Type B pancreatic cell (in vitro differentiated cells): ENCODE measurements at regions not wholly inside any gene's neighbourhood (a gene's known extent, or its start where the extent isn't known, plus 50 kb on each side); places are given as distances from the start of the nearest gene placed in this dataset.

Source experiments
- DNase-seq: peaks from one replicate; pipeline ENCODE4 v3.0.0; 2021; ENCODE audit warnings: mixed read lengths; ENCODE audit not compliant: unreplicated experiment; ENCODE audit errors: extremely low spot score
- H3K27ac Mint-ChIP-seq: 2 replicates; pipeline ENCODE4 v1.8.0; 2021; ENCODE audit warnings: mild to moderate bottlenecking, mixed read lengths
- H3K27me3 Mint-ChIP-seq: 2 replicates; pipeline ENCODE4 v1.8.0; 2021; ENCODE audit warnings: mixed read lengths
- H3K36me3 Mint-ChIP-seq: 2 replicates; pipeline ENCODE4 v1.8.0; 2021; ENCODE audit warnings: mixed read lengths
- H3K4me1 Mint-ChIP-seq: one replicate; pipeline ENCODE4 v1.8.0; 2021; ENCODE audit warnings: mixed read lengths; ENCODE audit not compliant: unreplicated experiment
- H3K4me3 Mint-ChIP-seq: 2 replicates; pipeline ENCODE4 v1.8.0; 2021; ENCODE audit warnings: mild to moderate bottlenecking, mixed read lengths
- H3K9me3 Mint-ChIP-seq: 2 replicates; pipeline ENCODE4 v1.8.0; 2021; ENCODE audit warnings: mixed read lengths
- CTCF ChIP-seq: fragments of 200-600 bp; sonication (generic); conservative IDR thresholded peaks from 2 replicates; pipeline ENCODE4 v1.5.0; 2021; ENCODE audit warnings: antibody characterized with exemption, mild to moderate bottlenecking

- Mint-ChIP-seq H3K4me3 (no peak overlapping the region), H3K9me3 (peaks cover 8% of the 10 kb centered on the region), H3K36me3 (peaks cover 5% of the 10 kb centered on the region), H3K4me1 (peaks cover 18% of the 10 kb centered on the region), H3K27me3 (peaks cover 5% of the 10 kb centered on the region), H3K27ac (no peak overlapping the region)
- no peak for DNase-seq
- no peak for TF ChIP-seq CTCF
Measured at GRCh38 chr6:122026582-122027369, 372.7 kb upstream of the HSF2 start.

GRCh38 chr6:122028933-122029522 is 370.4 kb upstream of the HSF2 start:
- peaks cover 18% of the 10 kb centered on the region for H3K4me1 Mint-ChIP-seq
- H3K9me3 Mint-ChIP-seq, result peaks cover 8% of the 10 kb centered on the region
- peak overlapping the region; percentile 7 for H3K27ac Mint-ChIP-seq
- DNase-seq, result no peak
- H3K36me3 Mint-ChIP-seq, result peaks cover 5% of the 10 kb centered on the region
- peak overlapping the region; percentile 22 for H3K4me3 Mint-ChIP-seq
- H3K27me3 Mint-ChIP-seq, result peaks cover 9% of the 10 kb centered on the region
- no peak for TF ChIP-seq CTCF

GRCh38 chr6:122033564-122034181 is 365.8 kb upstream of the HSF2 start:
- no peak for DNase-seq
- no peak overlapping the region for H3K4me3 Mint-ChIP-seq
- peaks cover 4% of the 10 kb centered on the region for H3K9me3 Mint-ChIP-seq
- H3K4me1 Mint-ChIP-seq, result peaks cover 12% of the 10 kb centered on the region
- peaks cover 8% of the 10 kb centered on the region for H3K27me3 Mint-ChIP-seq
- H3K27ac Mint-ChIP-seq, result no peak overlapping the region
- peaks cover 5% of the 10 kb centered on the region for H3K36me3 Mint-ChIP-seq
- TF ChIP-seq CTCF, result peak; percentile 85

GRCh38 chr6:122035173-122035572 is 364.3 kb upstream of the HSF2 start:
- H3K4me3 Mint-ChIP-seq, result no peak overlapping the region
- H3K36me3 Mint-ChIP-seq, result no peaks in the 10 kb centered on the region
- no peak for TF ChIP-seq CTCF
- H3K4me1 Mint-ChIP-seq, result no peaks in the 10 kb centered on the region
- DNase-seq, result no peak
- H3K27me3 Mint-ChIP-seq, result peaks cover 8% of the 10 kb centered on the region
- H3K27ac Mint-ChIP-seq, result no peak overlapping the region
- H3K9me3 Mint-ChIP-seq, result peaks cover 4% of the 10 kb centered on the region

- Mint-ChIP-seq H3K27me3 (peaks cover 6% of the 10 kb centered on the region), H3K4me3 (no peak overlapping the region), H3K9me3 (peaks cover 5% of the 10 kb centered on the region), H3K36me3 (peaks cover 4% of the 10 kb centered on the region), H3K27ac (no peak overlapping the region), H3K4me1 (peaks cover 24% of the 10 kb centered on the region)
- no peak for TF ChIP-seq CTCF
- DNase-seq, result no peak
Measured at GRCh38 chr6:122040261-122040660, 359.2 kb upstream of the HSF2 start.
